ENCODE measurements at regions not wholly inside any gene's neighbourhood (a gene's known extent, or its start where the extent isn't known, plus 50 kb on each side); places are given as distances from the start of the nearest gene placed in this dataset.

DNA sequence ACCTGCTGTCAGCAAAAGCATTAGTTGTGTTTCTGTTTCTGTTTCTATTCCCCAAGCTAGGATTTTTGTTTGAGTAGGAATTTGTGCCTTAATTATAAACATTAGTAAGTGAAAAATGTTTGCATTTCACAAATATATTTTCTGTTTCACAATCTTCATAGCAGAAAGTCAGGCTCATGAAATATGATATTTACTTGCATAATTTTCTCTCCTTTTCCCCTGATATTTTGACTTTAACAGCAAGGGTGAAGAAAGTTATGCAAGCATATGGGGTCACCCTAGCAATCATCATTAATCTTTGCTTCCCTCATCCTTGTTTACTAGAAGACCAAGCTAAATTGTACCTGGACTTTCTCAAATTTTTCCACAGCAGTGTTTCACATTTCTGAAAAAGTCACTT, 140.3 kb upstream of the SEMA6D start:
- no peak for DNase-seq (ENCODE audit: low spot score)

DNA sequence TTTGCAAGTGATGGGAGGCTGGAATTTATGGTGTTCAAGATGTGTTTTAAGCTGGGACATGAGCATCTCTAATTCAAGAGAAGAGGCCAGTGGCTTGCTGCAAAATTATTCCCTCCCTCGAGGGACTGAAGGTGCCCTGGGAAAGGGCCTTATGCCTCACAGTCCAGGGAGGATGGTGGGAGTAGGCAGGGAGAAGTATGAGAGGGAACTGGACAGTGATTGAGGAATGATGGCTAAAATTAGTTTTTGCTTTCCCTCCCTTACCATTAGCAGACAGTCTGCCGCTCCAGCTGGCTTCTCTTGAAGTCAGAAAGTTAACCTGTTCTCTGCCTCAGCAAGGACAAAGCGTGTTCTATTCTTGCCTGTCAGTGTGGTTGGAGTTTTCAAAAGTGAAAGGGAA, 139.8 kb upstream of the SEMA6D start:
- DNase-seq (ENCODE audit: low spot score): no peak

DNA sequence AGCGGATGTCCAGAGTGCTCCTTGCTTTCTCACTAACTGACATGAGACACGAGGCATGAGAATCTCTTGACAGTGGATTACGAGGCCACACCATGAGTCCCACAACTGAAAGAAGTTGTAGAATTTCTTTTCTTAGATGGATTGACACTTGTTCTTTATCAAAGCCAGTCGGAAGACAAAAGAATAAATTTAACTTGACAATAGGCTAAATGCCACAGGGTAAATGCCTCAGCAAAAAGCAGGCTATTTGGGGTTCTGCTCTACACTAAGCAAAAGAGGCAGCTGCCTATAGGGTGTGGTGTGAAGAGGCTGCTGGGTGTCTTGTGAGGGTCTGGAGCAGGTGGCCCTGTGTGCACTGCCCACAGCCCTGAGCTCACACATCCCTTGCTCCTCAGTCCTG, 135.1 kb upstream of the SEMA6D start:
- no peak for DNase-seq (ENCODE audit: low spot score)

DNA sequence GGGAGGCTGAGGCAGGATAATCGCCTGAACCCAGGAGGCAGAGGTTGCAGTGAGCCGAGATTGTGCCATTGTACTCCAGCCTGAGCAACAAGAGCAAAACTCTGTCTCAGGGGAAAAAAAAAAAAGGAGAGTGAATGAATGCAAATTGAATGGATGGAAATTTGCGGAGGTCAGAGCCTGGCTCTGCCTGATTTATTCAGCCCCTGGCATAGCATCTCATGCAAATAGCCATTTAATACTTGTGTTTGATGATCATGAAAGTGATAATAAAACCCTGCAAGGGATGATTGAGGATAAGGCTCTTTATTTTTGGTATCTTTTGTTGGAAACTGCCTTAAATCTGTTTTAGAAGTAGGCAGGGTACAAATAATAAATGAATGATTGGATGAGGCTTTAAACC, 133.0 kb upstream of the SEMA6D start:
- no peak for DNase-seq (ENCODE audit: low spot score)

DNA sequence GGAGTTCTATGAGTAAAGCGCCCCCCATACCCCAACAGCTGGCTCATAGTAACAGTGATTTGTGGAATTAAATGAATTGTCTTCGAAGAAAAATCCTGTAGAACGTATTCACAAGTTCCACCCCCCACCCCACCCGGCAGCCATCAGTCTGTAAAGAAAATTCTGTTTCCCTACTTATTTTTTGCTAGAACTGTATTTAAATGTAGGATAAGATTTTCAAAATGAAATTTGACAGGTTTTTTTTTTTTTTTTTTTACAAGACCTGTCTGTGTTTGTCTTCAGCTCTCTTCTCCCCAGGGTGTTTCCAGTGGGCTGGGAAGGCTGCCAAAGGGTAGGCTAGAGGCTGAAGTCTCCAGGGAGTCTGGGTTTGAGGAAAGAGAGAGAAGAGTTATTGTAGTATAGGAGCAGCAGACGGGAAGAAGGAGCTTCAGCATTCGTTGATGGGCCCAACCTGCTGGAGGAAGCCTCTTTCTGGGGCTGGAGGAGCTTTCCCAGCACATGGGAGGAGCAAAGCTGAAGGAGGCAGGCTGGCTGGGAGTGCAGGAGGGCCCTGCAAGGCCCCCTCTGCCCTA, 130.6 kb upstream of the SEMA6D start:
- no peak for DNase-seq (ENCODE audit: low spot score)

DNA sequence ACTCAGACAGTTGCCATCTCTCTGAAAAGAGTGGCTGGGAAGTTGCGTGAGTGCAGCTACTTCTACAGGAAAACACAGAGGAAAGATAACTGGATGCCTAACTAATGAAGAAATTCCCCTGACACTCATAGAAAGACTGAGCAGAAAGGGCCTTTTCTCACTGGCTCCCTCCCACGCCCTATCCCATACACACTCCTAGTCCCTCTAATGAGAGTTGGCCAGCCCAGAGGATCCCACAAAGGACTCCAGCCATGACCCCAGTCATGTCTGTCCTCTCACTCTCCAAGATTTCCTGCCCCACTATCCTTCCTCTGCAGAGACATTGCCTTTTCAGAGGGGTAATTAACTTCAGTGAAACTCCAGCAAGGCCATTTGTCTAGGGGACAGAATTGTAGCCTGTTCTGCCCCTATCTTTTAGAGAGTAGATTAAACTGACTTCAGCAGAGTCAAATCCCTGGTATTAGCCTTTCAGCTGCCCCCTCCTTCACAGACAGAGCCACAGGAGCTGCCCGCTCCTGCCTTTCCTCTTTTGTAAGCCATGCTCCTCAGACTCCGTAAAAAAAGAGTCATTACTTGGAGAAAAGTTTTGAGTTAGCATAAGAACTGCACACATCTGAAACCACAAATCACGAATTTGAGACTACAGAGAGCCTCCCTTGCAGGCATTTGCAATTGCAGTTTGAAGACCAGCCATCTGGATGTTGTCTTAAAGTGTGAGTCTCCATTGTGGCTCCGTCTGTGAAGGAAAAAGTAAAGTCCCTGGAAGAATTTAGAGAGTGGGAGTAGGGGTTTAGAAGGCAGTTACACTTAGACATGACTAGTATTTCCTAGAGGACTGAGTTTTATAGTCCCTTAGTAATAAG, 129.1 kb upstream of the SEMA6D start:
- no peak for DNase-seq (ENCODE audit: low spot score)

DNA sequence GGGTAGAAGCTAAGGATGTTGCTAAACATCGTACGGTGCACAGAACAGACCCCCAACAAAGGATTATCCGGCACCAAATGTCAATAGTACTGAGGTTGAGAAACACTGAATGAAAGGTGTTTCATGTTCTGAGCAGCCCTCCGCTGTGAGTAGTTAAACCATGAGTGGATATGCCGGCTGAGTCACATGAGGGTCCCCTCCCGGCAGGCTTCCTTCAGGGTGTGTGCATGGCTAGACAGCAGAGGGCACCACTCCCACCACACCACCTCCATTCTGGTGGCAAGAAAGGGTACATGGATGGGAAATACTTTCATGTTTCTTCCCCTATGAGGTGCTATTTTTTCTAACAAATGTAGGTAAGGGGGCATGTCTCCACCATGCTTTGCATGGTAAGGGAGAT, 128.3 kb upstream of the SEMA6D start:
- DNase-seq (ENCODE audit: low spot score): no peak

DNA sequence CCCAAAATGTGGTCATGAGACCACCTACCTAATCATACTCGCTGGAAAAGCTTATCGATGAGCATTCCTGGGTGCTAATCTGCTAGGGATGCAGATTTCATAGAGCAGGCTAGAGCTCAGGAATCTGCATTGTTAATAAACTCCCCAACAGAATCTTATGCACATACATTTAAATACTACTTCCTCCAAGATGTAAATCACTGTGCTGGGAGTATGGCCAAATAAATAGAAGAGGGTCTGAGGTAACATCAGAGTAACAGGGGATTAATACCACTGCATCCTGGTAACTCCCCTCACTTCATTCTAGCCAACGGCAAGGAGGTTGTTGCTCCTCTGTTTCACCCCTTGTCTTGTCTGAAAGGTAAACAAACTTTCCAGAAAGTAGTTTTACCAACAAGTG, 118.3 kb upstream of the SEMA6D start:
- no peak for DNase-seq (ENCODE audit: low spot score)

DNA sequence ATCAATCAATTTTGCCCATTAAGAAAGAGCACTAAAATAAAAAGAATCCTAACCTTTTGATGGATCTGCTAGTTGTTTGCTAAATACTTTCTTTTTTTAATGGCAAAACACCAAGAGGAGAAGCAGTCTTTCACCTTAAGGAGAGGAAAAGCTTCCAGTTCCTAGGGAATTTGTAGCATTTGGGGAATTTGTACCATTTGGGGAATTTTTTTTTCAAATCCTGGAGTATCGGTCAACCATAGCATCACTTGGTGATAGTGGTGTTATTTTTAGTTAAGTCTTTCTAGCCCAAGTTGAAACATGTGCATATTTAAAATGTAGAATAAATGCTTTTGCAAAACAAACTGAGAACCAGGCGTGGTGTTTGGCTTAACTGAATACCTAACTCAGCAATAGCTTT, 117.5 kb upstream of the SEMA6D start:
- no peak for DNase-seq (ENCODE audit: low spot score)

DNA sequence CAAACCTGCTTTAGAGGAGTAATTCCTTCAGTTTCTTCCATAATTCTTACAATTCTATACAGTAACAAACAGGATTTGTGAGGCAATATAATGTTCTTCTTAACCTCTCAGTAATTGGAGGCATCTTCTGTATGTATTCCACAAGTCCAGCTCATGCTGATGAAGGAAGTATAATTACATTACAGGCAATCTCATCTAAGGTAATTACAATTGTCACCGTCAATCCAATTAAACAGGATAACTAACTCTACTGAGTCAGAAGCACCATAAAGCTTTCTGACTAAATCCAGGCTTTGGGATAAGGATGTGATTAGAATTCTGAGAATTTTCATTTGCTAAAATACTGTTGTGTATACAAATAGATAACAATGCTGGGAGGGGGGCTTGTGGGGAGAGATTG, 115.2 kb upstream of the SEMA6D start:
- DNase-seq (ENCODE audit: low spot score): no peak

DNA sequence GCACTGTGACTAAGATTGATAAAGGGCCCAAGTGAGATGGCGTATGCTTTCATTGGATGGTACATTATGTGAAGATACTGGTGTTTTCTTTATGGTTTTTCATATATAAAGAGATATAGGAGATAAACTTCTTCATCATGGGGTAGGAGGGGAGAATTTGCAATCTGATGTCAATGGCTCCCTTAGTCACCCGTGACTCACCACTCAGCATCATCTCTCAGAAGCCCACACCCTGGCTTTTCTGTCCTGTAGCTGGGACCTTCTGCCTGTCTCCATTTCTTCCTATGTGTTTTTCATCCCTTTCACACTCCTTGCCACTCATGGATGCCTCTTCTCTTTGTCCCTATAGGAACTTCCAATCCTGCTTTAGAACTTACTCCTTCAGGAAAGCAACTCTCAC, 114.3 kb upstream of the SEMA6D start:
- no peak for DNase-seq (ENCODE audit: low spot score)

DNA sequence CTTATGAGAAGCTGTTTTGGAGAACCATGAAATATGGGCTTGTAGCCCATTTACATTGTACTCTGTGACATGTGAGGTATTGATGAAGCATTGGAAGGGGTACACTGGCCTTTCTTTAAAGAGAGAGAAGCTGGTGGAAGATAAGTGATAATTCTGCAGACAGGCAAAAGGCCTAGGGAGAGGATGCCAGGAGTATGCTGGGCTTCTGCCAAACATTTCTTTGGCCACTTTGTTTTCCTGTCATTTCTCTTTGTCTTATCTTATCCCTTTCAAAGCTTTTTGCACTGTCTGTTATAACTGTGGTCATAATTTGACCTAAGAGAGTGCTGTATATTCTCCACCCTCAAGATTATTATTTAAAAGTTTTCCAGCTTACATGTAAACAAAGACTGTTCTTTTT, 109.6 kb upstream of the SEMA6D start:
- DNase-seq (ENCODE audit: low spot score): no peak

DNA sequence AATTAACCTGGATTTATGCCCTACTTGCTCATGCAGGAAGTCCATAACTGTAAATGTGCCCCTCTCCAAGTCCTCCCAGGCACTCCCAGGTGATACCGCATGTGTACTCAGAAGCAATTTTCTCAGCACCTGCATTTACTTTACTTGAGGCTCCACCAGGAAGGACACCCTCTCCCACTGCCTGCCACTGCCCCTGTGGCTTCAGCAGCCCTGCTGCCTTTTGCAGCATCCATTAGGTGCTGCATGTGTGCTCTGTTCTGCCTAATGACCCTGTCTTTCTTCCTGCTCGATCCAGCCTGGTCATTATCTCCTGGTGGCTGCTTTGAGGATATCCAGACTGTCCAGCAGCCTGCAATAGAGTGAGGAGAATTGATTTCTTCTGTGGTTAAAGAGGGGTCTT, 107.6 kb upstream of the SEMA6D start:
- DNase-seq (ENCODE audit: low spot score): no peak

DNA sequence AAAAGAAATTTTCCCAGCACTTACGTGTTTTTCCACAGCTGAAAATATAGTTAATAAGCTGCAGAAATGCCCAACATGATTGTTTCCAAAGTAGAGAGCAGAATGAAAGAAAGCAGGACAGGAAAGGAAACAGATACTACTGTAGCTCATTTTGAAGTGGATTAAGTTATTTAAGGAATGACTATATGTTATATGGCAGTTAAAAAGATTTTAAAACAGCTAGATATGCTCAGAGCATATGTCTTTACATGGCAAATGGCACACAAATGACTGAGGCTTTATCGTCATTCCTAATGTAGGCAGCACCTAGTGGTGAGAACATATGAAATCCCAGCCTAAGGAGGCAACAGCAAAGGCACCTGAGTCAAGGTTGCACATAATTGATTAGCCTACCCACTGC, 106.6 kb upstream of the SEMA6D start:
- no peak for DNase-seq (ENCODE audit: low spot score)

DNA sequence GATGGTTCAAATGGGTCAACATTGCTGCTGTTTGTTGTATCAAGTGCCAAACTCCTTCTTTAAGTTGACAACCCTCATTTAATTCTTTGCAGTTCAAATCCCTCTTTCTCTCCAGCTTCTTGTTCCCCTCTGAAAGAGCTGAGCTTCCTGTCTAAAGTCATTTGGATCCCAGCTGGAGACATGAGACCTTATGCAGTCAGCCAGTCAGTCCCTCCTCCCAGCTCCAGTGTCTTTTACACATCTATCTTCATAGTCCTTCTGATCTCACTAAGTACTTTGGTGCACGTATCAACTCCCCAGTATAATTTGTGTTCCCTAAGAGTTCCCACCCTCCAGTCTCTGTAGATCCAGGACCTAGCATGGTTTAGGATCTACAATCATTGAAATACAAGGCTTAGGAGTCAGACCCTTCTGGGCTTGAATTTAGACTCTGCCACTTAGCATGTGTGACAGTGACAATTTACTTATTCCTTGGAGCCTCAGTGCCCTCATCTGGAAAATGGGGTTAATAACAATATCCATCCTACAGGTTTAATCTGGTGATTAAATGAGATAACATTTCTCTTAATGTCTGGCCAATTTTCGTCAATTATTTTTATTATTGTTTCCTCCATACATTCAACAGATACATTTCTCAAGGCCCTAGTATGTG, 102.8 kb upstream of the SEMA6D start:
- DNase-seq (ENCODE audit: low spot score): no peak

DNA sequence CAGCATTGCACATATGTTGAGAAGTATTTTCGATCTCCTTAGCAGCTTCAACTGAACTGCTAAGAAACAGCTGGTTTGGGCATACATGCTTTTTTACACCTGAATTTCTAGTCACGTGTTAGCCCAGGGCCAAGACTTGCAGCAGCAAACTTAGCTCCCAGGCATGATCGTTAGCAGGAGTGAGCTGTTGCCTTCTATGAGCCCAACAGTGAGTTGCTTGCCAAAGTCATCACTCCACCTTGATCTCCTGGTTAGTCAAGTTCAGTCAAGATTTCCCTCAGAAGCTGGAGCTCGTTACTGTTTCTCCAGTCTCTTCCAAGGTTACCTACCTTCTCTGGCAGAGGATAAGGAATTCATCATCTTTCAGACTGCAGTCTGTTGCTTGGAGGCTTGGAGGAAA, 100.4 kb upstream of the SEMA6D start:
- DNase-seq (ENCODE audit: low spot score): no peak

DNA sequence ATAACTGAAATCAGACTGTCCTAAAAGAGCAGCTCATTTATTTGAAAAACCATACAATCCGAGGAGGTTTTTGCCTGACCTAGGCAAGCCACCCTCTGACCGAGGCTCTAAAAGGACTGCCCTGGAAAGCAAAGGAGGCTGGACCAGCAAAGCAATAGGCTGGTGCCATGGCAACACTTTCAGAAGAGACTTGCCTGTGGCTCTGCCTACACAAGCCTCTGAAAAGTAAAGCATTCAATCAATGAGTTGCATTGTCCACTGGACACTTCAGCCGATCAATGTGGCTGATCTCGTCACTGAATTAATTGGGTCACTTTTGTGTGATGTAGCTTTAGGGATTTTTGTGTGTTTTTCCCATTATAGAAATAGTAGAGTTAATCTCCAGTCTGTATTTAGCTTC, 99.1 kb upstream of the SEMA6D start:
- DNase-seq (ENCODE audit: low spot score): no peak

DNA sequence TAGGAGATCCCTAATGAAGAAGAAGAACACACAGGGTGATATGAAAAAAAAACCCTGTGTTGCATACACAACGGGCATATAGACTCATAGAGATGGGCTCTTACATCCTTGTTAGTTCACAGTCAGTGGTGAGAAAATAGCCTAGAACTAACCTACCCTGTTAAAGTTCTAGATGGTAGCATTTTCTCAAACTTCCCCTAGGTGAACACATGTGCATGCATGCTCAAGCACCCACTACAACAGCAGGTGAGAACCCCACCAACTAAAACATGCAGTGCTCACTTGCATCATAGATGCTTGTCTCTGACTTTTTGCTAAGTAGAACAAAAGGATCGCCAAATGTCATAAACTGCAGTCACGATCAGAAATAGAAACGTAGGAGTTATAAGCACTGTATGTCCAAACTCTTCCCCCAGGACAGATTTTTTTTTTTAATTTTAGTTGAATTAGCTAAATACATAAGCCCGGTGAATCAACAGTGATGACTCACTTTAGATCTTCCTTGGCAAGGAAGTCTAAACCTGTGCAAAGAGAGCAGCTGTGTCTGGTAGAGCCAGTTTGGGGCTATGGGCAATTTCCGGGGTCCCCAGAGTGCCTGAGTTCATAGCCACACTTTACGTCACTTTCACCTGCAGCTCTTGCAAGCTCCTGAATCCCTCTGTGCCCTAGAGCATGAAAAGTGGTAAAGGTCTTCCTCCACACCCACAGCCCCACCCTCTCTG, 96.2 kb upstream of the SEMA6D start:
- no peak for DNase-seq (ENCODE audit: low spot score)

DNA sequence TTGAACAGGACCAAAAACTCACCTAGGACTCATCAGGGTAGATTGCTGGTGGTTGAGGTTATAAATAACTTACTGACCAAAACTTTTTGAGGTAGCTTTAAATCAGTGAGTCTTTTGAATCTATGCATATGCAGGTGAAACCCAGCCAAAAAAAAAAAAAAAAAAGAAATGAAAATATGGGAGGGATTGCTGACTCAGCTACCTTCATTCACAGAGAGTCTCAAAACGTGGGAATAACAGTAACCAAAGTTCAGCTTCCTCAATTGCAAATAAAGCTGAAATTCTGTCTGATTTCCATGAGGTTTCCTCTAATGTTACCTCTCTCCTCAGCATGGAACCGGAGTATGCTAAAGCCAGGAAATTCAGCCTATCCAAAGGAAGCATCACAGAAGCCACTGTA, 95.2 kb upstream of the SEMA6D start:
- no peak for DNase-seq (ENCODE audit: low spot score)

DNA sequence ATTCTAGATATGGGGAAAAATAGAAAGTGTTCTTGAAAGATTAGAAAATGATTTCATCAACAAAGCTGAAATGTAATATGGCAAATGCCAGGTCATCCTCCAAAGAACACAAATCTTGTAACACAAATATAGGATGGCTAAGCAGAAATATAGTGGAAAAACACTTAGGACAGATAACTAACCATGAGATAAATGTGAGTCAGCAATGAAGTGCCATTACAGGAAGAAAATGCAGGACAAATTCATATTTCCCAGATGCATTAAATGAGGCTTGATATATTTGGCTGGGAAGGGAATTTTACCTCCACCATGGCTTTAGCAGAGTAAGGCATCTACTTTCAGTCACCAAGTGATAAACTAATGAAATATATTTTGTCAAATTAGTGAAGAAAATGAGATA, 92.8 kb upstream of the SEMA6D start:
- DNase-seq (ENCODE audit: low spot score): no peak

DNA sequence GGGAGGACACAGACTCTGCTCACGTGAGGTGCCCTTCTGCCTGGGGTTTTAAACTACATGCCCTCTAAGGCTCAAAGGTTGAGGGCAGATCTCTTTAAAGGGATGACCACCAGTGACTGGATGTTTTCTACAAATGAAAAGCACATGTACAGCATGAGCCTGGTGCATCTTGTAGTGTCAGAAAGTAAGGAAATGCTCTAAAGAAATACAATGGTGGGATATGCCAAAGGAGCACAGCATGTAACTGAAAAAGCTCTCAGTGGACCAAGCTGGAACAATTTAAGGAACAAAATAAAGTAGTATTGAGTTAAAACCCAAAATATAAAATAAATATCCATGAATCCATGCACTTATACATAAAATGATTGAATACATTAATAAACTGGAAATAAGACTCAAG, 78.3 kb upstream of the SEMA6D start:
- DNase-seq (ENCODE audit: low spot score): no peak

DNA sequence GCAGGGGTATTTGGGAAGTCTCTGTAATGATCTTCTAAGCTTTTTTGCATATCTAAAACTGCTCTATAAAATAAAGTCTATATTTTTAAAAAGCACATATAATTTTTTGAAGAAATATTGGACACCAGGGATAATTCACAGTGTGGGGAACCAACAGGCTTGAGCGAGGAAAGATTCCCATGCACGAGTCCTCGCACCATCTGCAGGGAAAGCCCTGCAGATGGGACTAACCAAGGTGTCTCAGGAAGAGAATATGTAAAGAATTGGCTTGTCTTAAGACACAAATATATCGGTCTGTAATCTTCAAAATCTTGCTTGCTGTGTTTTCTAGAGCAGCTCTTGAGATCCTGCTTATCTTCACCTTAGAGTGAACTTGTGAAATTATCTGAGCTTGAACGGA, 77.2 kb upstream of the SEMA6D start:
- no peak for DNase-seq (ENCODE audit: low spot score)

DNA sequence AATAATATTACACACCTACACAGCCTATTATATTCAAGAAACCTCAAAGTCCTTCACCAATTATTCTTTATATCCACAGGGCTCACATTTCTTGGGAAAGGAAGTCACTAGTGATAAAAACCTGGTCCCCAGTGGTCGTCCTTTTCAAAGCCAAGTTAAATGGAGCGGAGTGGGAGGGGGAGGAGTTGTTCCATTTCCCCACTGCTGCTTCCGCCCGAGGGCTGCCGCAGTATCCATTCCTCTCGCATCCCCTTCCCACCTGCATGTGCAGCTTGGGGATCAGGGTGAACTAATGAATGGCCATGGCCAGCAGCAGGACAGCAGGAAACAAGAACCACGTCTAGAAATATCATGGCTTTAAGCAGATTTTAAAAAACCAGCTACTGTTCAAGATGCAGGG, 76.4 kb upstream of the SEMA6D start:
- DNase-seq (ENCODE audit: low spot score): no peak
